Naive thymus-derived CD4-positive, alpha-beta T cell (primary cell): ENCODE measurements at regions not wholly inside any gene's neighbourhood (a gene's known extent, or its start where the extent isn't known, plus 50 kb on each side); places are given as distances from the start of the nearest gene placed in this dataset.

Source experiments
- ATAC-seq: fragments of 150-1000 bp; cut with Tn5 transposase; 2 replicates; pipeline ENCODE4 v1.10.0; 2021; ENCODE audit warnings: mild to moderate bottlenecking, moderate library complexity
- CTCF ChIA-PET: fragments of 350-600 bp; sonication (Branson Sonifier 250); formaldehyde crosslinking; loops from one replicate; lab custom pipeline; 2021; ENCODE audit warnings: antibody characterized with exemption; lab: Charles Lee
- POLR2A ChIA-PET: fragments of 350-600 bp; sonication (Branson Sonifier 250); formaldehyde crosslinking; loops from one replicate; lab custom pipeline; 2021; ENCODE audit warnings: antibody characterized with exemption, inconsistent platforms; lab: Charles Lee
- DNase-seq, 9 donors: peaks; one replicate each; pipeline versions ENCODE4 v3.0.0 to v3.0.0-alpha.2; 2020 to 2022; ENCODE audit warnings: mixed read lengths in 1 of 9
- H3K27ac ChIP-seq: one replicate; pipeline ENCODE4 v1.7.0; 2013; ENCODE audit warnings: mild to moderate bottlenecking, low read depth, low read length, moderate library complexity
- H3K27me3 ChIP-seq, 2 donors: one replicate each; pipeline ENCODE4 v1.7.0; 2013; ENCODE audit warnings: low read length in 2 of 2, mild to moderate bottlenecking in 2 of 2, moderate library complexity in 2 of 2; ENCODE audit not compliant: control insufficient read depth in 2 of 2, insufficient read depth in 2 of 2
- H3K36me3 ChIP-seq, 3 experiments: 1 replicate in 2 of 3; 2 replicates in 1 of 3; pipeline ENCODE4 v1.7.0; 2013; ENCODE audit warnings: low read length in 3 of 3, mild to moderate bottlenecking in 3 of 3, moderate library complexity in 1 of 3; ENCODE audit not compliant: insufficient read depth in 3 of 3, control insufficient read depth in 2 of 3
- H3K4me1 ChIP-seq, 2 donors: one replicate each; pipeline ENCODE4 v1.7.0; 2013; ENCODE audit warnings: low read length in 2 of 2, mild to moderate bottlenecking in 2 of 2, moderate library complexity in 1 of 2; ENCODE audit not compliant: control insufficient read depth in 2 of 2, insufficient read depth in 2 of 2
- H3K4me3 ChIP-seq: 2 replicates; pipeline ENCODE4 v1.7.0; 2013; ENCODE audit warnings: mild to moderate bottlenecking, low read length
- H3K9me3 ChIP-seq, 3 experiments: 1 replicate in 2 of 3; 2 replicates in 1 of 3; pipeline ENCODE4 v1.7.0; 2013; ENCODE audit warnings: low read length in 3 of 3; ENCODE audit not compliant: control insufficient read depth in 2 of 3
- H3K27ac Mint-ChIP-seq, 9 donors: one replicate each; pipeline ENCODE4 v1.8.0; 2020 to 2022; ENCODE audit warnings: mixed read lengths in 9 of 9, mild to moderate bottlenecking in 8 of 9, moderate library complexity in 5 of 9, inconsistent platforms in 2 of 9
- H3K27me3 Mint-ChIP-seq, 5 donors: one replicate each; pipeline ENCODE4 v1.8.0; 2021 to 2022; ENCODE audit warnings: mixed read lengths in 5 of 5, mild to moderate bottlenecking in 1 of 5
- H3K36me3 Mint-ChIP-seq, 5 donors: one replicate each; pipeline ENCODE4 v1.8.0; 2020 to 2022; ENCODE audit warnings: mixed read lengths in 5 of 5, mild to moderate bottlenecking in 3 of 5, inconsistent platforms in 1 of 5
- H3K4me1 Mint-ChIP-seq, 7 donors: one replicate each; pipeline ENCODE4 v1.8.0; 2020 to 2022; ENCODE audit warnings: mixed read lengths in 7 of 7, mild to moderate bottlenecking in 3 of 7, inconsistent platforms in 1 of 7
- H3K4me3 Mint-ChIP-seq, 10 donors: one replicate each; pipeline ENCODE4 v1.8.0; 2020 to 2022; ENCODE audit warnings: mild to moderate bottlenecking in 10 of 10, mixed read lengths in 10 of 10, moderate library complexity in 6 of 10, inconsistent platforms in 2 of 10
- H3K9me3 Mint-ChIP-seq, 11 donors: one replicate each; pipeline ENCODE4 v1.8.0; 2020 to 2022; ENCODE audit warnings: mixed read lengths in 11 of 11, mild to moderate bottlenecking in 4 of 11, inconsistent platforms in 1 of 11, moderate library complexity in 1 of 11
- intact Hi-C, 2 donors: fragments of 100-400 bp; cut with micrococcal nuclease; formaldehyde crosslinking; loops; one replicate each; pipeline ENCODE4 v1.15.1; 2023

GRCh38 chr1:29725262-29725661 is 488.9 kb downstream of the PTPRU start:
- H3K27me3 ChIP-seq: no peaks in the 10 kb centered on the region
- Mint-ChIP-seq H3K36me3 (peaks cover 0 to 22% (median 5%) of the 10 kb centered on the region in 5 donors), H3K9me3 (peaks cover 0 to 33% (median 15%) of the 10 kb centered on the region in 11 donors), H3K27me3 (peaks cover 0 to 29% (median 17%) of the 10 kb centered on the region in 5 donors), H3K4me3 (no peak overlapping the region), H3K27ac (no peak overlapping the region), H3K4me1 (peaks cover 0 to 1% (median 0%) of the 10 kb centered on the region in 7 donors)
- no peak overlapping the region for H3K27ac ChIP-seq
- no peak for DNase-seq
- ChIA-PET CTCF (no interaction called here), POLR2A (no interaction called here)
- peaks cover 0 to 23% (median 0%) of the 10 kb centered on the region in 3 experiments for H3K9me3 ChIP-seq
- ATAC-seq: no peak
- no peak overlapping the region for H3K4me3 ChIP-seq
- H3K36me3 ChIP-seq: no peaks in the 10 kb centered on the region
- H3K4me1 ChIP-seq: no peaks in the 10 kb centered on the region
- intact Hi-C loops: no loop called here

- no peak overlapping the region for H3K4me3 ChIP-seq
- ATAC-seq: no peak
- Mint-ChIP-seq H3K27me3 (peaks cover 0 to 33% (median 28%) of the 10 kb centered on the region in 5 donors), H3K9me3 (peaks cover 4 to 59% (median 26%) of the 10 kb centered on the region in 11 donors), H3K4me1 (peaks cover 0 to 23% (median 0%) of the 10 kb centered on the region in 7 donors), H3K36me3 (peaks cover 3 to 34% (median 7%) of the 10 kb centered on the region in 5 donors), H3K27ac (peak overlapping the region in 1 of 9 donors; percentile 76), H3K4me3 (no peak overlapping the region)
- CTCF ChIA-PET: no interaction called here
- no peak for DNase-seq
- no peaks in the 10 kb centered on the region for H3K27me3 ChIP-seq
- H3K4me1 ChIP-seq: no peaks in the 10 kb centered on the region
- intact Hi-C loops: no loop called here
- POLR2A ChIA-PET: no interaction called here
- no peak overlapping the region for H3K27ac ChIP-seq
- H3K36me3 ChIP-seq: no peaks in the 10 kb centered on the region
- peaks cover 0 to 23% (median 0%) of the 10 kb centered on the region in 3 experiments for H3K9me3 ChIP-seq
These were observed 486.3 kb downstream of the PTPRU start for GRCh38 chr1:29722598-29722997.

GRCh38 chr1:29719253-29719652 is 482.9 kb downstream of the PTPRU start:
- peaks cover 3 to 32% (median 7%) of the 10 kb centered on the region in 5 donors for H3K36me3 Mint-ChIP-seq
- ChIA-PET CTCF (no interaction called here), POLR2A (no interaction called here)
- peaks cover 5 to 73% (median 26%) of the 10 kb centered on the region in 11 donors for H3K9me3 Mint-ChIP-seq
- H3K27ac Mint-ChIP-seq: peak overlapping the region in 1 of 9 donors; percentile 71
- DNase-seq: no peak
- no peak overlapping the region for H3K27ac ChIP-seq
- no peaks in the 10 kb centered on the region for H3K36me3 ChIP-seq
- H3K9me3 ChIP-seq: peaks cover 0 to 23% (median 0%) of the 10 kb centered on the region in 3 experiments
- no peak overlapping the region for H3K4me3 ChIP-seq
- H3K4me1 ChIP-seq: no peaks in the 10 kb centered on the region
- intact Hi-C loops: no loop called here
- H3K27me3 ChIP-seq: no peaks in the 10 kb centered on the region
- H3K4me1 Mint-ChIP-seq: peaks cover 0 to 23% (median 0%) of the 10 kb centered on the region in 7 donors
- peak overlapping the region in 1 of 10 donors; percentile 60 for H3K4me3 Mint-ChIP-seq
- ATAC-seq: no peak
- peaks cover 0 to 29% (median 20%) of the 10 kb centered on the region in 5 donors for H3K27me3 Mint-ChIP-seq

- ATAC-seq: no peak
These were observed 482.5 kb downstream of the PTPRU start for GRCh38 chr1:29718791-29719190.

GRCh38 chr1:29716306-29716705 is 480.0 kb downstream of the PTPRU start:
- no peak overlapping the region for H3K27ac ChIP-seq
- DNase-seq (no peak), ATAC-seq (no peak)
- no peak overlapping the region for H3K4me3 Mint-ChIP-seq
- no peaks in the 10 kb centered on the region for H3K4me1 ChIP-seq
- H3K9me3 ChIP-seq: no peaks in the 10 kb centered on the region
- peaks cover 0 to 44% (median 30%) of the 10 kb centered on the region in 5 donors for H3K27me3 Mint-ChIP-seq
- no peaks in the 10 kb centered on the region for H3K27me3 ChIP-seq
- H3K4me3 ChIP-seq: no peak overlapping the region
- ChIA-PET POLR2A (no interaction called here), CTCF (no interaction called here)
- peaks cover 3 to 20% (median 7%) of the 10 kb centered on the region in 5 donors for H3K36me3 Mint-ChIP-seq
- intact Hi-C loops: no loop called here
- H3K36me3 ChIP-seq: no peaks in the 10 kb centered on the region
- no peak overlapping the region for H3K27ac Mint-ChIP-seq
- H3K9me3 Mint-ChIP-seq: peaks cover 5 to 50% (median 26%) of the 10 kb centered on the region in 11 donors
- H3K4me1 Mint-ChIP-seq: peaks cover 0 to 46% (median 0%) of the 10 kb centered on the region in 7 donors

More at GRCh38 chr1:29718791-29719190, 482.5 kb downstream of the PTPRU start:
- H3K36me3 ChIP-seq: no peaks in the 10 kb centered on the region
- Mint-ChIP-seq H3K9me3 (peaks cover 5 to 70% (median 26%) of the 10 kb centered on the region in 11 donors), H3K4me3 (peak overlapping the region in 1 of 10 donors; percentile 60), H3K36me3 (peaks cover 3 to 30% (median 7%) of the 10 kb centered on the region in 5 donors), H3K4me1 (peaks cover 0 to 24% (median 0%) of the 10 kb centered on the region in 7 donors), H3K27me3 (peaks cover 0 to 34% (median 20%) of the 10 kb centered on the region in 5 donors), H3K27ac (peak overlapping the region in 1 of 9 donors; percentile 71)
- intact Hi-C loops: no loop called here
- no peak overlapping the region for H3K27ac ChIP-seq
- no peak for DNase-seq
- H3K4me3 ChIP-seq: no peak overlapping the region
- H3K9me3 ChIP-seq: peaks cover 0 to 23% (median 0%) of the 10 kb centered on the region in 3 experiments
- H3K4me1 ChIP-seq: no peaks in the 10 kb centered on the region
- POLR2A ChIA-PET: no interaction called here
- CTCF ChIA-PET: no interaction called here
- no peaks in the 10 kb centered on the region for H3K27me3 ChIP-seq

- Histone ChIP-seq H3K36me3 (no peaks in the 10 kb centered on the region), H3K27me3 (no peaks in the 10 kb centered on the region), H3K9me3 (no peaks in the 10 kb centered on the region), H3K4me1 (no peaks in the 10 kb centered on the region), H3K27ac (no peak overlapping the region), H3K4me3 (no peak overlapping the region)
- peaks cover 0 to 56% (median 0%) of the 10 kb centered on the region in 7 donors for H3K4me1 Mint-ChIP-seq
- no peak overlapping the region for H3K27ac Mint-ChIP-seq
- H3K4me3 Mint-ChIP-seq: no peak overlapping the region
- intact Hi-C loops: no loop called here
- DNase-seq: no peak
- ChIA-PET CTCF (no interaction called here), POLR2A (no interaction called here)
- peaks cover 0 to 5% (median 0%) of the 10 kb centered on the region in 5 donors for H3K36me3 Mint-ChIP-seq
- H3K9me3 Mint-ChIP-seq: peaks cover 2 to 26% (median 11%) of the 10 kb centered on the region in 11 donors
- peaks cover 0 to 30% (median 20%) of the 10 kb centered on the region in 5 donors for H3K27me3 Mint-ChIP-seq
- no peak for ATAC-seq
These were observed 477.5 kb downstream of the PTPRU start for GRCh38 chr1:29713857-29714256.

GRCh38 chr1:29712801-29713200 is 476.5 kb downstream of the PTPRU start:
- peaks cover 0 to 56% (median 0%) of the 10 kb centered on the region in 7 donors for H3K4me1 Mint-ChIP-seq
- peaks cover 0 to 2% (median 0%) of the 10 kb centered on the region in 5 donors for H3K36me3 Mint-ChIP-seq
- ATAC-seq (no peak), DNase-seq (no peak)
- peaks cover 0 to 34% (median 26%) of the 10 kb centered on the region in 5 donors for H3K27me3 Mint-ChIP-seq
- peaks cover 2 to 15% (median 6%) of the 10 kb centered on the region in 11 donors for H3K9me3 Mint-ChIP-seq
- H3K27me3 ChIP-seq: no peaks in the 10 kb centered on the region
- ChIA-PET POLR2A (no interaction called here), CTCF (no interaction called here)
- no peak overlapping the region for H3K4me3 ChIP-seq
- H3K4me1 ChIP-seq: no peaks in the 10 kb centered on the region
- H3K27ac ChIP-seq: no peak overlapping the region
- peak overlapping the region in 1 of 10 donors; percentile 65 for H3K4me3 Mint-ChIP-seq
- no peaks in the 10 kb centered on the region for H3K36me3 ChIP-seq
- H3K27ac Mint-ChIP-seq: peak overlapping the region in 1 of 9 donors; percentile 82
- intact Hi-C loops: no loop called here
- H3K9me3 ChIP-seq: no peaks in the 10 kb centered on the region
